KMS-11 (cell line): ENCODE measurements at regions not wholly inside any gene's neighbourhood (a gene's known extent, or its start where the extent isn't known, plus 50 kb on each side); places are given as distances from the start of the nearest gene placed in this dataset.

ENCODE experiments used
- H2AFZ ChIP-seq: fragments of 200-600 bp; sonication (generic); 2 replicates; pipeline ENCODE4 v1.6.1; 2016; ENCODE audit warnings: antibody characterized with exemption, mixed run types, low read depth
- H3K27ac ChIP-seq: fragments of 200-600 bp; sonication (generic); 2 replicates; pipeline ENCODE4 v1.6.1; 2016; ENCODE audit warnings: mild to moderate bottlenecking, mixed run types
- H3K27me3 ChIP-seq: fragments of 200-600 bp; sonication (generic); 2 replicates; pipeline ENCODE4 v1.6.1; 2017; ENCODE audit warnings: mild to moderate bottlenecking, low read depth, mixed run types, moderate library complexity; ENCODE audit not compliant: insufficient read depth
- H3K36me3 ChIP-seq: fragments of 200-600 bp; sonication (generic); 2 replicates; pipeline ENCODE4 v1.6.1; 2017; ENCODE audit warnings: mild to moderate bottlenecking, mixed run types; ENCODE audit not compliant: insufficient read depth
- H3K4me1 ChIP-seq: fragments of 200-600 bp; sonication (generic); 2 replicates; pipeline ENCODE4 v1.6.1; 2016; ENCODE audit warnings: mild to moderate bottlenecking, low read depth, mixed run types; ENCODE audit not compliant: poor library complexity, severe bottlenecking
- H3K4me2 ChIP-seq: fragments of 200-600 bp; sonication (generic); 2 replicates; pipeline ENCODE4 v1.7.0; 2016; ENCODE audit warnings: mild to moderate bottlenecking, mixed run types
- H3K4me3 ChIP-seq: fragments of 200-600 bp; sonication (generic); IDR thresholded peaks from 2 replicates; pipeline ENCODE4 v1.6.1; 2017; ENCODE audit warnings: low read depth, low read length, mixed read lengths; ENCODE audit not compliant: insufficient read depth
- H3K79me2 ChIP-seq: fragments of 200-600 bp; sonication (generic); 2 replicates; pipeline ENCODE4 v1.6.1; 2016; ENCODE audit warnings: low read depth, mixed run types; ENCODE audit not compliant: insufficient read depth
- H3K9ac ChIP-seq: fragments of 200-600 bp; sonication (generic); 2 replicates; pipeline ENCODE4 v1.6.1; 2016; ENCODE audit warnings: mild to moderate bottlenecking, mixed run types
- H4K20me1 ChIP-seq: fragments of 200-600 bp; sonication (generic); 2 replicates; pipeline ENCODE4 v1.6.1; 2016; ENCODE audit warnings: mild to moderate bottlenecking, mixed run types; ENCODE audit not compliant: insufficient read depth
- CTCF ChIP-seq: fragments of 200-600 bp; sonication (generic); conservative IDR thresholded peaks from 2 replicates; pipeline ENCODE4 v1.6.1; 2017; ENCODE audit warnings: low read depth, mild to moderate bottlenecking, antibody characterized with exemption, low read length, moderate library complexity, mixed read lengths

- no peak for TF ChIP-seq CTCF
- H3K36me3 ChIP-seq = no peaks in the 10 kb centered on the region
- H2AFZ ChIP-seq = no peak overlapping the region
- H4K20me1 ChIP-seq = no peaks in the 10 kb centered on the region
- H3K4me3 ChIP-seq = no peak overlapping the region
- no peak overlapping the region for H3K9ac ChIP-seq
- no peaks in the 10 kb centered on the region for H3K79me2 ChIP-seq
- no peaks in the 10 kb centered on the region for H3K4me1 ChIP-seq
- no peak overlapping the region for H3K27ac ChIP-seq
- no peaks in the 10 kb centered on the region for H3K27me3 ChIP-seq
- no peak overlapping the region for H3K4me2 ChIP-seq
Measured at GRCh38 chr20:52668626-52669025, 303.5 kb upstream of the TSHZ2 start.

GRCh38 chr20:52667358-52667757, 304.8 kb upstream of the TSHZ2 start:
- Histone ChIP-seq H4K20me1 (no peaks in the 10 kb centered on the region), H2AFZ (no peak overlapping the region), H3K9ac (no peak overlapping the region), H3K27me3 (no peaks in the 10 kb centered on the region), H3K4me2 (no peak overlapping the region), H3K4me1 (no peaks in the 10 kb centered on the region), H3K4me3 (no peak overlapping the region), H3K79me2 (no peaks in the 10 kb centered on the region), H3K36me3 (no peaks in the 10 kb centered on the region), H3K27ac (no peak overlapping the region)
- TF ChIP-seq CTCF = no peak

- Histone ChIP-seq H3K27ac (no peak overlapping the region), H3K27me3 (no peaks in the 10 kb centered on the region), H3K9ac (no peak overlapping the region), H3K36me3 (no peaks in the 10 kb centered on the region), H3K79me2 (no peaks in the 10 kb centered on the region), H3K4me3 (no peak overlapping the region), H3K4me2 (no peak overlapping the region), H4K20me1 (no peaks in the 10 kb centered on the region), H2AFZ (no peak overlapping the region), H3K4me1 (no peaks in the 10 kb centered on the region)
- TF ChIP-seq CTCF = no peak
Measured at GRCh38 chr20:52665441-52665840, 306.7 kb upstream of the TSHZ2 start.

- Histone ChIP-seq H3K79me2 (no peaks in the 10 kb centered on the region), H2AFZ (no peak overlapping the region), H3K36me3 (no peaks in the 10 kb centered on the region), H3K4me1 (no peaks in the 10 kb centered on the region), H3K27me3 (no peaks in the 10 kb centered on the region), H3K27ac (no peak overlapping the region), H3K4me2 (no peak overlapping the region), H3K9ac (no peak overlapping the region), H4K20me1 (no peaks in the 10 kb centered on the region), H3K4me3 (no peak overlapping the region)
- no peak for TF ChIP-seq CTCF
Measured at GRCh38 chr20:52655395-52655794, 316.8 kb upstream of the TSHZ2 start.

- Histone ChIP-seq H4K20me1 (no peaks in the 10 kb centered on the region), H3K36me3 (no peaks in the 10 kb centered on the region), H3K4me3 (no peak overlapping the region), H3K4me2 (no peak overlapping the region), H3K27me3 (no peaks in the 10 kb centered on the region), H3K9ac (no peak overlapping the region), H3K27ac (no peak overlapping the region), H3K79me2 (no peaks in the 10 kb centered on the region), H2AFZ (no peak overlapping the region), H3K4me1 (no peaks in the 10 kb centered on the region)
- no peak for TF ChIP-seq CTCF
Measured at GRCh38 chr20:52654567-52654966, 317.6 kb upstream of the TSHZ2 start.
